SJSA1 (cell line): ENCODE measurements at regions not wholly inside any gene's neighbourhood (a gene's known extent, or its start where the extent isn't known, plus 50 kb on each side); places are given as distances from the start of the nearest gene placed in this dataset.

Source experiments
- DNase-seq, 2 experiments: peaks; one replicate each; pipeline ENCODE4 v3.0.0-alpha.2; 2015 to 2020; ENCODE audit warnings: low spot score in 2 of 2, low read depth in 1 of 2
- H3K27ac ChIP-seq: fragments of 250-450 bp; sonication (Bioruptor Pico); 2 replicates; pipeline ENCODE4 v1.5.1; 2020; ENCODE audit warnings: mild to moderate bottlenecking, moderate library complexity
- H3K27me3 ChIP-seq: fragments of 250-450 bp; sonication (Bioruptor Pico); replicated peaks from 2 replicates; pipeline ENCODE4 v1.5.1; 2020; ENCODE audit warnings: mild to moderate bottlenecking, moderate library complexity
- H3K36me3 ChIP-seq: fragments of 250-450 bp; sonication (Bioruptor Pico); 2 replicates; pipeline ENCODE4 v1.5.1; 2020; ENCODE audit warnings: mild to moderate bottlenecking
- H3K4me1 ChIP-seq: fragments of 250-450 bp; sonication (Bioruptor Pico); replicated peaks from 2 replicates; pipeline ENCODE4 v1.6.1; 2021; ENCODE audit warnings: mild to moderate bottlenecking
- H3K4me3 ChIP-seq: fragments of 250-450 bp; sonication (Bioruptor Pico); 2 replicates; pipeline ENCODE4 v1.5.1; 2020; ENCODE audit warnings: mild to moderate bottlenecking
- H3K9me3 ChIP-seq: fragments of 250-450 bp; sonication (Bioruptor Pico); replicated peaks from 2 replicates; pipeline ENCODE4 v1.5.1; 2020; ENCODE audit warnings: mild to moderate bottlenecking

DNA sequence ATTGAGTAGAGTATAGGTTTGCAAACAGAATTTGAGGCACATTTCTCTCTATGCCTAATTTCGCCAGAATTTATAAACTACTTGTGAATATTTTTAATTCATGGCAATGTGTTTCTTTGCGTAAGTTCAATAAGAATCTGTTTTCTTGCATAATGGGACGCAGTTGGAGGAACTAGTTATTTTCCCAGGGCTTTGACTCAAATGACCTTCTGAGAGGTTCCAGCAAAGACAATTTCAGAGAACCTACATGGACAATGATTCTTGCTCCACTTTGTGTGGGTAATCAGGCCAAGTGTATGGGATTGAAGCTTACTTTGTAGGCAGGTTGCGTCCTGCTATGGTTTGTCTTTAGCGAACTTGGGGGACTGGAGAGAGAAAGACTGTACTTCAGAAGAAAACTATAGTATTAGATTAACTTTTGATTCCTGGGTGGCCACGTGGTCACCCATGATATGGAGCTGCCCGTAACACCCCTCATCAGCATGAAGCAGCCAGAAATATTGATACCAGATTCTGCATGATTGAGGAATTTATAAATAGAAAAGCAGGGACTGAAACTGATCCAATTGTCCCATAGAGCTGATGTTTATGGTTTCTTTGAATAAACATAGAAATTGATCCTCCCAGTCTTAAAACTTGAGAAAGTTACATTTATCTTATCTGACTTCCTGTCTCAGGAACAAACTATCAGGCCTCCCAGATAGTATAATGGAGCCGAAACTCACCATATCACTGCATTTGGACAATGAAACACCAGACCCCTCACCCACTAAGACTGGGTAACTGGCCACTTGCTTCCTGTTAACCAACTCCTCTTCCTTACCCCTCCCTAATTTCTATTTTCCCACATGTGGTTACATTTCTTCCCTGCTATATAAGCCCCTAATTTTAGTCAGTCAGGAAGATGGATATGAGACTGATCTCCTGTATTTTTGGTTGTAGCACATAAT lies 815.3 kb upstream of the HS6ST1 start:
- H3K9me3 ChIP-seq: no peaks in the 10 kb centered on the region
- no peak for DNase-seq

GRCh38 chr2:129135017-129135416 lies 816.3 kb upstream of the HS6ST1 start:
- Histone ChIP-seq H3K9me3 (no peaks in the 10 kb centered on the region), H3K27me3 (no peaks in the 10 kb centered on the region), H3K27ac (no peak overlapping the region), H3K36me3 (no peaks in the 10 kb centered on the region), H3K4me1 (no peaks in the 10 kb centered on the region), H3K4me3 (no peak overlapping the region)
- DNase-seq: no peak

More for the DNA sequence above, 815.3 kb upstream of the HS6ST1 start:
- Histone ChIP-seq H3K27ac (no peak overlapping the region), H3K4me1 (no peaks in the 10 kb centered on the region), H3K36me3 (no peaks in the 10 kb centered on the region), H3K27me3 (no peaks in the 10 kb centered on the region), H3K4me3 (no peak overlapping the region)

GRCh38 chr2:129139380-129139779 lies 820.7 kb upstream of the HS6ST1 start:
- H3K27ac ChIP-seq: no peak overlapping the region

DNA sequence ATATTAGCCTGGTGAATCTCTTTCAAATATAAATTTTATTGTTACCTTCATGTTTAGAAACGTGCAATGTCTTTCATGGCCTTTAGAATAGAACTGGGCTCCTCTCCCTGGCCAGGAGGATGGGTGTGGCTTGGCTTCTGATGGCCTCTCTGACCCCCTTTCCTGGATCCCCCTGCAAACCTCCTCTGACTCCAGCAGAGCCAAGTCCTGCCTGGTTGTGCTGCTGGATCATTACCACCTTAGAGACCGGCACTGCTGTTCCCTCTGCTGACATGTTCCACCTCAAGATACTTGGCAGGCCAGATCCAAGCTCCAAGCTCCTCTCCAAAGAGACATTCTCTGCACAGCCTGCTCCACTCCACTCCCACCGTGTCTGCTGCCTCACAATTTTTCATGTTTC lies 823.8 kb upstream of the HS6ST1 start:
- Histone ChIP-seq H3K36me3 (no peaks in the 10 kb centered on the region), H3K27ac (no peak overlapping the region), H3K4me1 (no peaks in the 10 kb centered on the region), H3K27me3 (peaks cover 5% of the 10 kb centered on the region), H3K4me3 (no peak overlapping the region), H3K9me3 (no peaks in the 10 kb centered on the region)
- DNase-seq: no peak

More at GRCh38 chr2:129139380-129139779, 820.7 kb upstream of the HS6ST1 start:
- Histone ChIP-seq H3K4me3 (no peak overlapping the region), H3K36me3 (no peaks in the 10 kb centered on the region), H3K4me1 (no peaks in the 10 kb centered on the region), H3K9me3 (no peaks in the 10 kb centered on the region), H3K27me3 (peaks cover 5% of the 10 kb centered on the region)
- DNase-seq: no peak

DNA sequence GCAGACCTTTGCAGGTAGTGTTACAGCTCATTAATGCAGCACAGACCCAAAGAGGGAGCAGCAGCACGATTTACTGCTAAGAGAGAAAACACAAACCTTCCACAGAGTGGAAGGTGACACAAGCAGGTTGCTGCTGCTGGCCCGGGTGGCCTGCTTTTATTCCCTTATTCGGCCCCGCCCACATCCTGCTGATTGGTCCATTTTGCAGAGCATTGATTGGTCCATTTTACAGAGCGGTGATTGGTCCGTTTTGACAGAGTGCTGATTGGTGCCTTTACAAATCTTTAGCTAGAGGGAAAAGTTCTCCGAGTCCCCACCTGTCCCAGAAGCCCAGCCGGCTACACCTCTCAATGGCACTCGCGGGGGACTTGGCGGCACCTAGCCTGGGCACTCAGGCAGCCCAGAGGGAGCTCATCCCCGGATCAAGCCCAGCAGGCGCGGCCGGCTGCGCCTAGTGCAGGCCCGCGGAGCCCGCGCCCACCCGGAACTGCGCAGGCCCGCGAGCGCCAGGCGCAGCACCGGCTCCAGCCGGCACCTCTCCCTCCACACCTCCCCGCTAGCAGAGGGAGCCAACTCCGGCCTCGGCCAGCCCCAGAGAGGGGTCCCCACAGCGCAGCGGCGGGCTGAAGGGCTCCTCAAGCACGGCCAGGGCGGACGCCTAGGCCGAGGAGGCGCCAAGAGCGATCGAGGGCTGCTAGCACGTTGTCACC lies 825.6 kb upstream of the HS6ST1 start:
- Histone ChIP-seq H3K36me3 (no peaks in the 10 kb centered on the region), H3K4me3 (no peak overlapping the region), H3K9me3 (no peaks in the 10 kb centered on the region), H3K27ac (no peak overlapping the region), H3K4me1 (no peaks in the 10 kb centered on the region), H3K27me3 (peaks cover 5% of the 10 kb centered on the region)
- no peak for DNase-seq

GRCh38 chr2:129152514-129152913 lies 827.0 kb upstream of the RAB6C start:
- H3K36me3 ChIP-seq: no peaks in the 10 kb centered on the region
- H3K4me1 ChIP-seq: no peaks in the 10 kb centered on the region
- no peak overlapping the region for H3K27ac ChIP-seq
- no peaks in the 10 kb centered on the region for H3K27me3 ChIP-seq
- no peak overlapping the region for H3K4me3 ChIP-seq
- no peak for DNase-seq
- H3K9me3 ChIP-seq: no peaks in the 10 kb centered on the region

DNA sequence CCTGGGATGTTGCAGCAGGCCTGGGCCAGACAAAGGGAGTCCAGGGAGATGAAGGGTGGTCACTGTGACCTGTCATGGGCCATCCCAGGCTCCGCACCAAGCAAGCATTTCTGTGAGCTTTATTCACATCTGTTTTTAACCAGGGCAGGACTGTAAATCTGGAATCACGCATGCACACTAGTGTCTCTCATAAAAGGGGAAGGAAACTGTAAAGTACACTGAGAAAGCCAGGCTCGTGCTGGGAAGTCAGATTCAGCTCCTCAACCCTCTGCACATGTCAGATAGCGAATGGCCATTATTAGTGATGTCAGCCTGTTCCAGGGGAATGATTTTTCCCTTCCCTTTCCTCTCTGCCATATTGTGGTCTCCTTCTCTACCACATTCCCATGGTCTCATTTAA lies 818.6 kb upstream of the RAB6C start:
- no peaks in the 10 kb centered on the region for H3K36me3 ChIP-seq
- no peak overlapping the region for H3K4me3 ChIP-seq
- no peaks in the 10 kb centered on the region for H3K9me3 ChIP-seq
- H3K4me1 ChIP-seq: no peaks in the 10 kb centered on the region
- H3K27me3 ChIP-seq: no peaks in the 10 kb centered on the region; the same call in 1 of the 2 replicates
- DNase-seq: no peak
- H3K27ac ChIP-seq: no peak overlapping the region

GRCh38 chr2:129164220-129164949 lies 815.1 kb upstream of the RAB6C start:
- no peak overlapping the region for H3K27ac ChIP-seq

DNA sequence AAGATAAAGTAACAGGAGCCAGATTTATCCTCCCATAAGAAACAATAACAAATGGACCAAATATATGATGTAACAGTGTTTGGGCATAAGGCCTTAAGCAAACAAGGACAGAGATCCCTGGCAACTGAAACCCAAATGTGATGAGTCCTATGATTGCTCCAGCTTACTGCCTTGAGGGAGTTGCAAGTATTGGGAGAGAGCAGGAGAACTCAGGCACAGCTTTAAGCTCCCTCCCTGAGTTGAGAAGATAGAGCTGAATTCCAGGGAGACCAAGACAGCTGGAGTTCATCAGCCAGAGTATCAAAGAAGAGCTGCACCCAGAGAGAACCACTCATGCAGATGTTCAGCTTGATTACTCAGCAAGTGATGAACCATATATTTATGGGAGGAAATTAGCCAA lies 814.5 kb upstream of the RAB6C start:
- Histone ChIP-seq H3K27me3 (0 out of 2 replicates have a peak, but pooled peaks cover 5% of the 10 kb centered on the region), H3K4me1 (no peaks in the 10 kb centered on the region), H3K36me3 (no peaks in the 10 kb centered on the region), H3K4me3 (no peak overlapping the region), H3K9me3 (no peaks in the 10 kb centered on the region), H3K27ac (no peak overlapping the region)
- DNase-seq: no peak

More at GRCh38 chr2:129164220-129164949, 815.1 kb upstream of the RAB6C start:
- no peak for DNase-seq
- Histone ChIP-seq H3K9me3 (no peaks in the 10 kb centered on the region), H3K27me3 (0 out of 2 replicates have a peak, but pooled peaks cover 5% of the 10 kb centered on the region), H3K36me3 (no peaks in the 10 kb centered on the region), H3K4me3 (no peak overlapping the region), H3K4me1 (no peaks in the 10 kb centered on the region)

GRCh38 chr2:129167456-129167855 lies 812.0 kb upstream of the RAB6C start:
- Histone ChIP-seq H3K9me3 (no peaks in the 10 kb centered on the region), H3K4me3 (no peak overlapping the region), H3K27me3 (0 out of 2 replicates have a peak, but pooled peaks cover 5% of the 10 kb centered on the region), H3K27ac (no peak overlapping the region), H3K36me3 (no peaks in the 10 kb centered on the region), H3K4me1 (no peaks in the 10 kb centered on the region)
- no peak for DNase-seq

DNA sequence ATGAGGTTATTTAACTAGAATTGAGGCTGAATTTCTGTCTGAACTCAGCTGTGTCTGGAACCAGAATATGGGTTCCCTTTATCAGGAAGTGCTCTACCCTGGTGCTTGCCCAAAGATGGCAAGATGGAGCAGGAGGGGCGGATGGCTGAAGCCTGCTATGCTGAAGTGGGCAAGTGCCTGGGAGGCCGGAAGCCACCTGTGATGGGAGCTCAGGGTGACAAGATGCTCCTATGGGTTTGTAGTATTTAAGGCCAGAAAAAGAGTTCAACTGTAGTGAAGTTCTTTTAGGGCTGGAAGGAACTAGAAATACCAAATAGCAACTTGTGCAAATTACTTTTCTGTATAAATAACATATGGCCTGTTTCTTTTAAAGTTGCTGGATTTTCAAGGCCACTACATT lies 808.9 kb upstream of the RAB6C start:
- 0 out of 2 replicates have a peak, but pooled peaks cover 5% of the 10 kb centered on the region for H3K27me3 ChIP-seq
- H3K36me3 ChIP-seq: no peaks in the 10 kb centered on the region
- no peak overlapping the region for H3K27ac ChIP-seq
- no peaks in the 10 kb centered on the region for H3K4me1 ChIP-seq
- no peak for DNase-seq
- no peak overlapping the region for H3K4me3 ChIP-seq
- no peaks in the 10 kb centered on the region for H3K9me3 ChIP-seq

DNA sequence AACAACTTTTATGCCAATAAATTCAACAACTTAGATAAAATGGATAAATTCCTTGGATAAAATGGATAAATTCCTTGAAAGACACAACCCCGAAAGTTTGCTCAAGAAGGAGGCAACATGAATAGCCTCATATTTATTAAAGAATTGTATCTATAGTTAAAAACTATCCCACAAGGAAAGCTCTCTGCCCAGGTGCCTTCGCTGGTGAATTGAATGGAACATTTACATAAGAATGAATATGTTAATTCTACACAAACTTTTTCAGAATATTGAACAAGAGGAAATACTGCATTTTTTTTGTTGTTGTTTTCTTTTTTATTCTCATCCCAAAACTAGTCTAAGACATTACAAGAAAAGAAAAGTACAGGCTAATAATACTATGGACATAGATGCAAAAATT lies 805.3 kb upstream of the RAB6C start:
- Histone ChIP-seq H3K36me3 (no peaks in the 10 kb centered on the region), H3K27ac (no peak overlapping the region), H3K27me3 (no peaks in the 10 kb centered on the region), H3K4me3 (no peak overlapping the region), H3K9me3 (no peaks in the 10 kb centered on the region), H3K4me1 (no peaks in the 10 kb centered on the region)
- DNase-seq: no peak

DNA sequence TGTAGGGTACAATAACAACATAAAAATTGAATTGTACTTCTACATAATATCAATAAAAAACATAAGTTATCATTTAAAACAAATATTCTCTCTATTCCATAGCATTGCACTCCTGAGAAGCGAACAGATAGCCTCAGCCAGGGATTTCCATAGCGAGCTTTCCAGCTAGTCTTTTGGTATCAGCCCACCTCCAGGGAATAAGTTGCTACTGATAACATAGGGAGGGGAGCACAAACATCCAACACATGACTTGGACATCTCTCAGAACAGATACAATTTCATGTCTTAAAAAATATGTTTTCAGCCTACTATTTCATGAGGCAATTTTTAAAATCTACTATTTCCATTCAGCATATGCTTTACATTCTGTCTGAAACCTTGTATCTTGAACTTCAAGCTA lies 804.4 kb upstream of the RAB6C start:
- no peaks in the 10 kb centered on the region for H3K4me1 ChIP-seq
- H3K4me3 ChIP-seq: no peak overlapping the region
- H3K27ac ChIP-seq: no peak overlapping the region
- no peak for DNase-seq
- H3K36me3 ChIP-seq: no peaks in the 10 kb centered on the region
- H3K9me3 ChIP-seq: no peaks in the 10 kb centered on the region
- no peaks in the 10 kb centered on the region for H3K27me3 ChIP-seq
